ENCODE measurements at regions not wholly inside any gene's neighbourhood (a gene's known extent, or its start where the extent isn't known, plus 50 kb on each side); places are given as distances from the start of the nearest gene placed in this dataset.

- TF ChIP-seq CTCF (IDR thresholded peaks at IDR 0.05): no peak
- TF ChIP-seq POLR2A (IDR thresholded peaks at IDR 0.05): no peak
Measured at GRCh38 chr10:28429045-28429444, 103.9 kb upstream of the WAC start.

All from vagina (tissue), 2 donors.